GM12874 (cell line): ENCODE measurements at regions not wholly inside any gene's neighbourhood (a gene's known extent, or its start where the extent isn't known, plus 50 kb on each side); places are given as distances from the start of the nearest gene placed in this dataset.

ENCODE experiments used
- CTCF ChIP-seq: IDR thresholded peaks from 2 replicates; pipeline ENCODE4 v1.5.1; 2011; ENCODE audit warnings: low read depth, mild to moderate bottlenecking, control low read depth, low read length, moderate library complexity; ENCODE audit not compliant: insufficient read depth

DNA sequence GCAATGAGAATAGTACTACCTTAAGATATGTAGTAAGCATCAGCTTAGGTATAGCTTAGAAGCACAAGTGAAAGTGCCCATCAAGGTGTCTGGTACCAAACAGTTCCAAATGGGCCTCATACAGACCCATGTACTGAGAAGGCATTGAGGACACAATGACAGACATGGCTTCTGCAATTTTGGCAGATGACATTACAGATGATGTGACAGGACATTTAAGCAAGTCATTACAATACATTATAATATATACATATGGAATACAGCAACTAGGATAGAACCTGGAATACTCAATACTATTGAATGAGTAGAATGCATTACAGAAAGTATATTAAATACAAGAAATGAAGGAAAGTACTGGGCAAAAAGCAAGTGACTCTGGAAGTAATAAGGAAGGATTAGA, 256.4 kb downstream of the GXYLT1 start:
- no peak for TF ChIP-seq CTCF

GRCh38 chr12:41881891-41882805, 262.5 kb downstream of the GXYLT1 start:
- no peak for TF ChIP-seq CTCF

DNA sequence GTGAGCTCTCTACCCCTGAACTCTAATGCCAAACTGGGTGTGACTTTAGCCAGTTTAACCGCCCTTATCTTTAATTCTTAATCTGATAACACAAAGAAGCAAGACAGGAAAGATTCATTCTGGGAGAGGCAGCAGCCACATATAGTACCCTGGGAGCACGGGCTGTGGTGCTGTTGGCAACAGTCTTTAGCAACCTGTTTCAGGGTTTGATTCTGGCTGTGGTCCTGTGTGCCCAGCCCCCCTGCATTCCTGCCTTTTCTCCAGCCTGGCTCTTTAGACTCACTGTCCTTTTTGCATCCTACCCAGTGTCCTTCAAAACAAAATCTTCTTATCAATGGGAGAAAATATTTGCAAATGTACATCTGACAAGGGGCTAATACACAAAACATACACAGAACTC, 275.2 kb downstream of the GXYLT1 start:
- no peak for TF ChIP-seq CTCF

- TF ChIP-seq CTCF: no peak
Observed at GRCh38 chr12:41866878-41867430, 277.7 kb downstream of the GXYLT1 start.

DNA sequence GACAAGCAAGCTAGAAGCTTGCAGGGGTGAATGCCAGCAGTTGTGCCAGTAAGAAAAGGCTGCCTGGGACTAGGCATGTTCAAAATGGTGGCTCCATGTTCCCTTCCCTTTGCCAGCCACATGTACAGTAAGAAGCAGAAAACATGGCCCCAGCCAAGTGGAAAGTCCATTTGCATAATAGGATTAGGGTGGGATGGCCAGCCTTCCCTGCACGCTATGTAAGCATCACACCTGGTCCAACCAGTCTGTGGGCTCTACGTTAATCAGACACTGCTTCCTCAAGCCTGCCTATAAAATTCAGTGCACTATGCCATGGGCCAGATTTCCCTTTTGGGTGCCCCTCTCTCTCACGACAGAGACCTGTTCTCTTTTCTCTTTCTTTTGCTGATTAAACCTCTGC, 288.4 kb downstream of the GXYLT1 start:
- no peak for TF ChIP-seq CTCF

- TF ChIP-seq CTCF: no peak
Observed at GRCh38 chr12:41850046-41850445, 294.6 kb downstream of the GXYLT1 start.

- TF ChIP-seq CTCF: no peak
Observed at GRCh38 chr12:41846718-41847117, 298.0 kb downstream of the GXYLT1 start.
